GM12872 (cell line): ENCODE measurements at regions not wholly inside any gene's neighbourhood (a gene's known extent, or its start where the extent isn't known, plus 50 kb on each side); places are given as distances from the start of the nearest gene placed in this dataset.

ENCODE experiments used
- TF ChIP-seq, protein P1 (sequence below): IDR thresholded peaks from 3 replicates; pipeline ENCODE4 v1.5.1; 2011; ENCODE audit warnings: low read depth, mild to moderate bottlenecking, low read length, moderate library complexity; ENCODE audit not compliant: insufficient read depth

DNA sequence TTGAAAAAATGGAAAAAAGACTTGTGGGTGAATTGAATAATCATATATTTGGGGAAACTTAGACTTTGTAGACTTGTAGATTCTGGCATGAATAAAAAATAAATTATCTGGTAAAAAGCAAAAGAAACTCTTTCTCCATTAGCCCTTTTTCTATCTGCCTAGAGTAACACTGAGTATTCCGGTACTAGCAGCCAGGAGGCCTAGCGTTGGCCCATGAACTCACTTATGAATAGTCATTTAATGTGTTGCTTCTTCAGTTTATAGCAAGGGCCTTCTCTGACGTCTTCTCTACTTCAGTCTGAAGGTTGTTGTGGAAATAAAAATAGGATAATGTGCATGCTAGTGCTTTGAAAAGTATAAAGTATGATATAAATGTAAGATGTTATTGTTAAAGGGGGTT, 851.2 kb upstream of the NR2F2 start:
- TF ChIP-seq, protein P1, sequence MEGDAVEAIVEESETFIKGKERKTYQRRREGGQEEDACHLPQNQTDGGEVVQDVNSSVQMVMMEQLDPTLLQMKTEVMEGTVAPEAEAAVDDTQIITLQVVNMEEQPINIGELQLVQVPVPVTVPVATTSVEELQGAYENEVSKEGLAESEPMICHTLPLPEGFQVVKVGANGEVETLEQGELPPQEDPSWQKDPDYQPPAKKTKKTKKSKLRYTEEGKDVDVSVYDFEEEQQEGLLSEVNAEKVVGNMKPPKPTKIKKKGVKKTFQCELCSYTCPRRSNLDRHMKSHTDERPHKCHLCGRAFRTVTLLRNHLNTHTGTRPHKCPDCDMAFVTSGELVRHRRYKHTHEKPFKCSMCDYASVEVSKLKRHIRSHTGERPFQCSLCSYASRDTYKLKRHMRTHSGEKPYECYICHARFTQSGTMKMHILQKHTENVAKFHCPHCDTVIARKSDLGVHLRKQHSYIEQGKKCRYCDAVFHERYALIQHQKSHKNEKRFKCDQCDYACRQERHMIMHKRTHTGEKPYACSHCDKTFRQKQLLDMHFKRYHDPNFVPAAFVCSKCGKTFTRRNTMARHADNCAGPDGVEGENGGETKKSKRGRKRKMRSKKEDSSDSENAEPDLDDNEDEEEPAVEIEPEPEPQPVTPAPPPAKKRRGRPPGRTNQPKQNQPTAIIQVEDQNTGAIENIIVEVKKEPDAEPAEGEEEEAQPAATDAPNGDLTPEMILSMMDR = no peak

DNA sequence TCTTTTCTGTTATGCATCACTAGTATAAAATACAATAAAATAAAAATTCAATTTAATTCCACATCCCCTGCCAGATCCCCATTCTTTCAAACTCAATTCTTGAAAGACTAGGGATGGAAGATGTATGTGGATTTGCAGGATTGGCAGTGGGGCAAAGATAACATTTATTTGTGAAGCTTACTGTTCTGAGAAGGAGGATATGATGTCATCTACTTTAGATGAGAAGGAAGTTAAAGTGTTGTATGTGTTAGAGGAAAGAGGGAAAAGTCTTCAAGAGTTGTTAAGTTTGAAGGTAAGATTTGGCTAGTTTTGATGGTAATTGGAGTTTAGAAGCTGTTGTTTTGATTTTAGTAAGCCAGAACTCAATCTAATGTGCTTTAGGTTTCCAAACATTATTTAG, 845.1 kb upstream of the NR2F2 start:
- TF ChIP-seq, protein P1 = no peak

DNA sequence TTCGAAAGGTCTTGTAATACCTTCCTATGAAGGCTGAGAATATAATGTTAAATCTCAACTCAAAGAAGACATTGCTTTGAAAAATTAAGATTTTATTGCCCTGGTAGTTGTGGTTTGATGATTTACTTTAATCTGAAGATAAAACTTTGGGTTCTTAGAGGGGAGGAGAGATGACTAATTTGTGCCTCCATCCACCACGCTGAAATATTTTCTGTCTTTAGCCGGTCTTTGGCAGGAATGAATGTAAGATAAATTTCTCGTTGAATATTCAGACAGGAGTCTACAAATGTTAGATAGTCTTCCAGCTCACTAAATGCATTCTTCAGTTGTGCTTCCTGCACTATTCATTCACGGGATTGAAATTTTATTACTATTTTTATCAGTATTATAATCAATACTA, 844.3 kb upstream of the NR2F2 start:
- TF ChIP-seq, protein P1 = no peak

DNA sequence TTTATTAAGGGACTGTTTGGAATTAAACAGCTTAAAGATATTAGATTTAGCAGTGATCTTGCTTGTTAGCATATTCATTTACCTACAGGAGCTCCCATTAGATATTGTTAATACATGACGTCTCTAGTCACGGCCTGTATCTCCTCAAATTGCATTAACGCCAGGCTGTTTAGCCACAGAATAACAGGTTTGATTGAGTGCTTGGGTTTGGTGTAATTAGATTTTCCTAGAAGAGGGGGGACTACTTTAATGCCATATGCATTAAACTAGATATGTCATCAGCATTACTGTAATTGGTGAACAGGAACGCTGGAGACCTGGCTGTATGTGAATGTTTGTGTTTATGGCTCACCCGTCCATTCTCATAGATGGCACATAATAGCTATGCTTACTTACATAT, 841.4 kb upstream of the NR2F2 start:
- TF ChIP-seq, protein P1 = no peak

DNA sequence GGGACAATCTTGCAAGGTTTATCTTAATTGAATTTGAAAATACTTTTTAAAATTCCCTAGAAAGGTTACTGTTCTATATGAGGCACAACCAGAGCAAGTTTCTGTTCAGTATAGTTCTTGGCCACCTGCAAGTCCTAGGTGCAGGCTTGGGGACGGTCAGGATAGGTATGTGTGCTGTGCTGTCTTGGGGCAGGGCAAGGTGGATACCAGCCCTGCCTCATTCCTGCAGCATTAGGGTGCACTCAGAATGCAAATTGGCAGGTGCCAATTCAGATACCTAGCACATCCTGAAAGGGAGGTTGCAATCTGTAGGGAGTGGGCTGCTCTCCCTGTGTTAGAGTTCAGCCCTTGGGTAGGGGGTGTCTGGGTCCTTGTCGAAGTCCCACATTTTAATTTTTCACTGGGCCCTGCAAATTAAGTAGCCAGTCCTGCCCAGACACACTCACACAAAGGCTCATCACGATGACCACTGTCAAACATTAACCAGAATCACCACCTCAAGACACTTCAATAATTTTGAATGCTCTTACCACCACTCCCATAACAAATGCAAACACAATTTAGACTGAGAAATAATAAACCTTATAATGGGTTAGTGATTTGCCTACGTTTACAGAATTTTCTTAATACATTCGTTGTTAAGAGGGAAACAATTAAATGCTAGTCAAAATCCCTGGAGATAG, 838.0 kb upstream of the NR2F2 start:
- TF ChIP-seq, protein P1 = no peak

DNA sequence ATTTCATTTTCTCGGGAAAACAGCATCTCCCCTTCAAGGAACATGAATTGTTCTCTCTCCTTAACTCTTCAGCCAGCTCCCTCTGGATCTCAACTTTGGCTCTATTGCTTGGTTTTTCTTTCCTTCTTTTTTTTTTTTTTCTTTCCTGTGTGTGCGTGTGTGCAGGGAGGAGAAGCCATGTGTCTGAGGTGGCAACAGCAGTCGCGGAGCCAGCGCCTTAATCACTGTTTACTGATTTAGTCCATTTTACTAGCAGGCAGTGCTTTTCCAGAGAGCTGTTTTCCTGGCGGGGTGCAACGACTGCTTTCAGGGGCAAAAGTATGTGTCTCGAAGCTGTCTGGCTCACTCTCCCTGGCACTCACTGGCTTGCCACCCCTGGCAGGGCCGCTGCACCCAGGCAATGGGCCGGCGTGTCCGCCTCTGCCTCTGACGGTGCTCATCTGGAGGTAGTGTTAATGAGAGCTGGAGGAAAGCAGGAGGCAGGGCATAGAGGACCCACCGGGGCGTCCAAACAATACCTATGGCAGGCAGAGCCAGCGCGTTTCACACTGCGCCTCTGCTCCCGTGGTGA, 835.4 kb upstream of the NR2F2 start:
- TF ChIP-seq, protein P1 = no peak

DNA sequence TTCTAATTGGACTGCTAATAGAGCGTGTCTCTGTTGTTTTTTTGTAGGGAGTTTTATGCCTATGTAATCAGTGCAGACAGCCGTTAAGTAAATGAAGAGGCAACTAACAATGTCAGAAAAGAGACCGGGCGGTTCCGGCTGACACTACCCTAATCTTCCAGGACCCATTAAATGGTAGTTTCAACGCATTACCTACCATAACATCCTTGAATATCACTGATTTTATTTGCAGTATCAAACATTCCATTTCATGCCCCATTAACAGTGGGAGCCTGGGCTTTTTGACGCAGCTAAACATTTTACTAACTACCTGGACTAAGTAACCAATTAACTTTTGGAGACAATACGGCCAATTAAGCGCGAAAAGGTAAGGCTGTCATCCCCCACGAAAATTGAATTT, 832.9 kb upstream of the NR2F2 start:
- TF ChIP-seq, protein P1 = no peak
